Spleen (tissue), 11 donors: ENCODE measurements at regions not wholly inside any gene's neighbourhood (a gene's known extent, or its start where the extent isn't known, plus 50 kb on each side); places are given as distances from the start of the nearest gene placed in this dataset.
A peak's percentile ranks its signal among the peaks of the same experiment; 100 is the strongest.
"Not testable (repeated sequence)": the region's sequence is repeated elsewhere in the genome, so short reads cannot be mapped to it uniquely, and the experiment has no call there.

ENCODE experiments used
- DNase-seq: peaks from one replicate; pipeline ENCODE4 v3.0.0-alpha.2; 2020
- H3K27ac ChIP-seq, 8 donors: fragments of 200-600 bp; sonication (generic) in 7 of 8; 1 replicate in 4 of 8; 2 replicates in 4 of 8; pipeline versions ENCODE4 v1.5.0 to v1.8.0; 2016 to 2021; ENCODE audit warnings: inconsistent platforms in 4 of 8, mild to moderate bottlenecking in 4 of 8, moderate library complexity in 1 of 8
- H3K27me3 ChIP-seq, 7 donors: fragments of 200-600 bp; sonication (generic) in 6 of 7; replicated peaks in 1 of 7; 1 replicate in 4 of 7; 2 replicates in 3 of 7; pipeline versions ENCODE4 v1.5.0 to v1.8.0; 2016 to 2021; ENCODE audit warnings: inconsistent platforms in 3 of 7, mild to moderate bottlenecking in 1 of 7
- H3K36me3 ChIP-seq, 6 donors: fragments of 200-600 bp; sonication (generic) in 5 of 6; 1 replicate in 4 of 6; 2 replicates in 2 of 6; pipeline versions ENCODE4 v1.5.0 to v1.8.0; 2016 to 2021; ENCODE audit warnings: inconsistent platforms in 2 of 6
- H3K4me1 ChIP-seq, 6 donors: fragments of 200-600 bp; sonication (generic) in 5 of 6; 1 replicate in 3 of 6; 2 replicates in 3 of 6; pipeline versions ENCODE4 v1.5.0 to v1.8.0; 2016 to 2021; ENCODE audit warnings: inconsistent platforms in 3 of 6
- H3K4me3 ChIP-seq, 8 donors: fragments of 200-600 bp; sonication (generic) in 7 of 8; 1 replicate in 4 of 8; 2 replicates in 4 of 8; pipeline versions ENCODE4 v1.5.0 to v1.8.0; 2016 to 2021; ENCODE audit warnings: inconsistent platforms in 4 of 8, mild to moderate bottlenecking in 4 of 8, moderate library complexity in 2 of 8
- H3K9me3 ChIP-seq, 8 donors: fragments of 200-600 bp; sonication (generic) in 7 of 8; 1 replicate in 4 of 8; 2 replicates in 4 of 8; pipeline versions ENCODE4 v1.5.0 to v1.8.0; 2016 to 2021; ENCODE audit warnings: inconsistent platforms in 4 of 8
- CTCF ChIP-seq, 11 experiments: fragments of 200-600 bp in 7 of 11; fragments of 450-650 bp in 4 of 11; sonication (generic) in 4 of 11; IDR thresholded peaks in 8 of 11; conservative IDR thresholded peaks in 3 of 11; 1 replicate in 7 of 11; 2 replicates in 4 of 11; pipeline versions ENCODE4 v1.4.0 to v1.8.0; 2016 to 2021; ENCODE audit warnings: antibody characterized with exemption in 11 of 11, inconsistent platforms in 4 of 11, mild to moderate bottlenecking in 1 of 11
- POLR2A ChIP-seq, 3 donors: fragments of 450-650 bp; IDR thresholded peaks; one replicate each; pipeline ENCODE4 v1.5.1; 2017; ENCODE audit warnings: antibody characterized with exemption in 3 of 3, mild to moderate bottlenecking in 1 of 3
- POLR2AphosphoS5 ChIP-seq, 3 donors: sonication (generic); formaldehyde crosslinking; IDR thresholded peaks; one replicate each; pipeline ENCODE4 v1.5.1; 2017; ENCODE audit warnings: antibody characterized with exemption in 3 of 3
- WGBS, 5 donors: extraction: QIAGEN DNeasy Blood & Tissue Kit in 3 of 5; methylation state at CpG; one replicate each; pipeline versions ENCODE4 v1.1.5 to v1.1.7; 2013 to 2018; 5-methylcytosine and 5-hydroxymethylcytosine counted together
- intact Hi-C: fragments of 100-400 bp; cut with DNase I; formaldehyde crosslinking; loops from one replicate; pipeline ENCODE4 v1.15.0; 2023; ENCODE audit warnings: low total_unique reads
- donor health status: healthy with polysubstance abuse.
- donor health status: DM: no; HTN: no; CAD: no; lungs with moderate emphysema.
- donor health status: DM: no; HTN: no; CAD: no.
- donor health status: Bipolar disorder and iron deficiency.
- donor health status: healthy.
- donor health status: DM: no; HTN: no; CAD: no.
- donor health status: DM: yes; HTN: yes; CAD: no.

- 74 to 85% (median 82%) methylated on average over 5 of the region's 5 CpGs for WGBS, 5 donors
- intact Hi-C loops: no loop called here
- Histone ChIP-seq H3K4me3 (no peak overlapping the region), H3K27me3 (peaks cover 0 to 2% (median 0%) of the 10 kb centered on the region in 7 donors), H3K27ac (no peak overlapping the region), H3K9me3 (no peaks in the 10 kb centered on the region), H3K36me3 (no peaks in the 10 kb centered on the region), H3K4me1 (peaks cover 0 to 3% (median 0%) of the 10 kb centered on the region in 6 donors)
- DNase-seq: no peak
- TF ChIP-seq POLR2AphosphoS5 (IDR thresholded peaks at IDR 0.05): no peak
- no peak for TF ChIP-seq POLR2A (IDR thresholded peaks at IDR 0.05)
- no peak for TF ChIP-seq CTCF (IDR thresholded peaks at IDR 0.05 in 8 of 11, conservative IDR thresholded peaks at IDR 0.05 in 3 of 11)
Measured at GRCh38 chr2:190755772-190756415, 107.0 kb downstream of the NAB1 start.

GRCh38 chr2:190759749-190760213 lies 110.9 kb downstream of the NAB1 start:
- no peak for DNase-seq
- Histone ChIP-seq H3K27me3 (peaks cover 0 to 14% (median 0%) of the 10 kb centered on the region in 7 donors), H3K4me3 (no peak overlapping the region), H3K9me3 (no peaks in the 10 kb centered on the region), H3K36me3 (no peaks in the 10 kb centered on the region), H3K27ac (no peak overlapping the region), H3K4me1 (peaks cover 0 to 3% (median 0%) of the 10 kb centered on the region in 6 donors)
- TF ChIP-seq POLR2AphosphoS5 (IDR thresholded peaks at IDR 0.05) (no peak), POLR2A (IDR thresholded peaks at IDR 0.05) (no peak), CTCF (IDR thresholded peaks at IDR 0.05 in 8 of 11, conservative IDR thresholded peaks at IDR 0.05 in 3 of 11) (no peak)
- WGBS, 5 donors: 86 to 93% (median 90%) methylated on average over 7 to 8 of the region's 8 CpGs
- intact Hi-C loops: no loop called here

GRCh38 chr2:190760353-190761150 lies 111.7 kb downstream of the NAB1 start:
- H3K4me1 ChIP-seq, H3K9me3 ChIP-seq, H3K27ac ChIP-seq, H3K36me3 ChIP-seq, intact Hi-C loops: not testable (repeated sequence)
- H3K27me3 ChIP-seq: peaks cover 0 to 14% (median 0%) of the 10 kb centered on the region in 7 donors
- H3K4me3 ChIP-seq: peak overlapping the region in 4 of 8 donors; percentile 12 to 42 (median 23)
- 63 to 90% (median 68%) methylated on average over 13 to 30 of the region's 30 CpGs for WGBS, 5 donors
- peak; percentile 68 for DNase-seq

GRCh38 chr2:190761216-190761615 lies 112.3 kb downstream of the NAB1 start:
- H3K4me3 ChIP-seq: peak overlapping the region in 4 of 8 donors; percentile 12 to 42 (median 23)
- H3K36me3 ChIP-seq, H3K27ac ChIP-seq, DNase-seq, H3K4me1 ChIP-seq, intact Hi-C loops, H3K9me3 ChIP-seq: not testable (repeated sequence)
- H3K27me3 ChIP-seq: peaks cover 0 to 14% (median 0%) of the 10 kb centered on the region in 7 donors
- WGBS, 5 donors: 23 to 59% (median 39%) methylated on average over 13 to 22 of the region's 28 CpGs

DNA sequence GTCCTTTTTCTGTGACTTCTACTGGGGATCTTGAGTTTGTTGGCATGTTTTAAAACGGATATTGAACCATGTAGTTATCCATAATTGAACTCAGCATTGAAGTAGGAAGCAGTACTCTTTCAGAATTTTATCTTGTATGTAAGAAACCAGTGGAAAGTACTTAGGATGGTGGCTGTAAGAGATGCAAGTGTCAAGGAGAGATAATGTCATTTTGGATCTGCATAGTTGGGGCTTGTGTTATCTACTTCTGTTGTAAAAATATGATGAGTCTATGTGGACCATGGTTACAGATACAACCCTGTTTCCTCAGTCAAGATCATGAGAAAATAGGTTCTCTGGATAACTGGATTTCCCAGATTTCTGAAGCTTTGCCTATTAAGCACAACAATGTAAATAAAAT lies 113.7 kb downstream of the NAB1 start:
- H3K9me3 ChIP-seq: no peaks in the 10 kb centered on the region
- H3K4me3 ChIP-seq: no peak overlapping the region
- H3K4me1 ChIP-seq: no peaks in the 10 kb centered on the region
- no peak overlapping the region for H3K27ac ChIP-seq
- H3K27me3 ChIP-seq: peaks cover 0 to 14% (median 0%) of the 10 kb centered on the region in 7 donors
- no peak for TF ChIP-seq CTCF (IDR thresholded peaks at IDR 0.05 in 8 of 11, conservative IDR thresholded peaks at IDR 0.05 in 3 of 11)
- intact Hi-C loops: no loop called here
- DNase-seq: no peak
- WGBS, 5 donors: 82 to 97% (median 91%) methylated on average over 1 of the region's 1 CpG
- H3K36me3 ChIP-seq: no peaks in the 10 kb centered on the region
